Mesenchymal stem cell (in vitro differentiated cells and primary cell): ENCODE measurements at regions not wholly inside any gene's neighbourhood (a gene's known extent, or its start where the extent isn't known, plus 50 kb on each side); places are given as distances from the start of the nearest gene placed in this dataset.
"Not testable (repeated sequence)": the region's sequence is repeated elsewhere in the genome, so short reads cannot be mapped to it uniquely, and the experiment has no call there.

Experiments used
- DNase-seq: peaks from one replicate; pipeline ENCODE4 v3.0.0-alpha.2; 2013
- H2AFZ ChIP-seq: one replicate; pipeline ENCODE4 v1.6.1; 2013; ENCODE audit warnings: low read depth, mild to moderate bottlenecking, control low read depth, inconsistent platforms, low read length, moderate library complexity
- H2AK5ac ChIP-seq: 2 replicates; pipeline ENCODE4 v1.6.1; 2013; ENCODE audit warnings: low read length, moderate library complexity, mild to moderate bottlenecking, inconsistent platforms; ENCODE audit not compliant: severe bottlenecking
- H2BK120ac ChIP-seq: one replicate; pipeline ENCODE4 v1.6.1; 2013; ENCODE audit warnings: low read depth, mild to moderate bottlenecking, inconsistent platforms, low read length, moderate library complexity
- H2BK12ac ChIP-seq, 2 experiments: one replicate each; pipeline ENCODE4 v1.6.1; 2013; ENCODE audit warnings: inconsistent platforms in 2 of 2, low read length in 2 of 2, mild to moderate bottlenecking in 2 of 2, moderate library complexity in 2 of 2, control low read depth in 1 of 2
- H2BK15ac ChIP-seq: one replicate; pipeline ENCODE4 v1.6.1; 2013; ENCODE audit warnings: mild to moderate bottlenecking, low read depth, inconsistent platforms; ENCODE audit not compliant: poor library complexity, severe bottlenecking
- H2BK5ac ChIP-seq: 2 replicates; pipeline ENCODE4 v1.6.1; 2013; ENCODE audit warnings: low read depth, mild to moderate bottlenecking, low read length, control low read depth, inconsistent platforms; ENCODE audit not compliant: poor library complexity, severe bottlenecking
- H3K14ac ChIP-seq, 2 experiments: one replicate each; pipeline ENCODE4 v1.6.1; 2013; ENCODE audit warnings: inconsistent platforms in 2 of 2, low read length in 2 of 2, control low read depth in 1 of 2, mild to moderate bottlenecking in 1 of 2, moderate library complexity in 1 of 2
- H3K18ac ChIP-seq, 2 experiments: one replicate each; pipeline ENCODE4 v1.6.1; 2013; ENCODE audit warnings: inconsistent platforms in 2 of 2, low read length in 2 of 2, control low read depth in 1 of 2, low read depth in 1 of 2, mild to moderate bottlenecking in 1 of 2
- H3K23ac ChIP-seq, 2 experiments: one replicate each; pipeline ENCODE4 v1.6.1; 2013; ENCODE audit warnings: inconsistent platforms in 2 of 2, low read length in 2 of 2, mild to moderate bottlenecking in 2 of 2, moderate library complexity in 2 of 2, control low read depth in 1 of 2
- H3K27ac ChIP-seq: 2 replicates; pipeline ENCODE4 v1.5.1; 2013; ENCODE audit warnings: mild to moderate bottlenecking, moderate library complexity, low read length, control low read depth, inconsistent platforms; ENCODE audit not compliant: poor library complexity, severe bottlenecking
- H3K27me3 ChIP-seq, 2 experiments: 2 replicates each; pipeline versions ENCODE4 v1.6.1 to v1.7.0; 2013; ENCODE audit warnings: low read length in 2 of 2, mild to moderate bottlenecking in 2 of 2, moderate library complexity in 2 of 2, control low read depth in 1 of 2, inconsistent platforms in 1 of 2; ENCODE audit not compliant: control insufficient read depth in 1 of 2, insufficient read depth in 1 of 2
- H3K36me3 ChIP-seq, 2 experiments: 2 replicates each; pipeline versions ENCODE4 v1.6.1 to v1.7.0; 2013; ENCODE audit warnings: low read length in 2 of 2, control low read depth in 1 of 2, inconsistent platforms in 1 of 2, low read depth in 1 of 2, mild to moderate bottlenecking in 1 of 2; ENCODE audit not compliant: insufficient read depth in 2 of 2, control insufficient read depth in 1 of 2
- H3K4ac ChIP-seq, 2 experiments: one replicate each; pipeline ENCODE4 v1.6.1; 2013; ENCODE audit warnings: inconsistent platforms in 2 of 2, low read length in 2 of 2, mild to moderate bottlenecking in 2 of 2, moderate library complexity in 2 of 2, control low read depth in 1 of 2, low read depth in 1 of 2
- H3K4me1 ChIP-seq: 2 replicates; pipeline ENCODE4 v1.6.1; 2013; ENCODE audit warnings: low read depth, low read length, control low read depth; ENCODE audit not compliant: control insufficient read depth, insufficient read depth
- H3K4me2 ChIP-seq: 2 replicates; pipeline ENCODE4 v1.6.1; 2013; ENCODE audit warnings: low read length, mild to moderate bottlenecking, inconsistent platforms; ENCODE audit not compliant: poor library complexity, severe bottlenecking
- H3K4me3 ChIP-seq, 2 experiments: 2 replicates each; pipeline versions ENCODE4 v1.5.1 to v1.7.0; 2013; ENCODE audit warnings: low read length in 2 of 2, mild to moderate bottlenecking in 2 of 2, control low read depth in 1 of 2, low read depth in 1 of 2; ENCODE audit not compliant: insufficient read depth in 1 of 2
- H3K79me1 ChIP-seq: replicated peaks from 2 replicates; pipeline ENCODE4 v1.6.1; 2013; ENCODE audit warnings: mild to moderate bottlenecking, control low read depth, low read length, inconsistent platforms; ENCODE audit not compliant: poor library complexity, severe bottlenecking
- H3K9ac ChIP-seq: 2 replicates; pipeline ENCODE4 v1.7.0; 2013; ENCODE audit warnings: mild to moderate bottlenecking, low read length, moderate library complexity
- H3K9me3 ChIP-seq: 2 replicates; pipeline ENCODE4 v1.7.0; 2013; ENCODE audit warnings: mild to moderate bottlenecking, low read length; ENCODE audit not compliant: control insufficient read depth
- H4K8ac ChIP-seq: one replicate; pipeline ENCODE4 v1.6.1; 2013; ENCODE audit warnings: inconsistent platforms, mild to moderate bottlenecking, low read length, moderate library complexity
- H4K91ac ChIP-seq: one replicate; pipeline ENCODE4 v1.6.1; 2013; ENCODE audit warnings: mild to moderate bottlenecking, low read length, inconsistent platforms
- WGBS: methylation state at CpG from one replicate; pipeline ENCODE4 v1.1.7; 2013; ENCODE audit warnings: mixed read lengths; 5-methylcytosine and 5-hydroxymethylcytosine counted together

DNA sequence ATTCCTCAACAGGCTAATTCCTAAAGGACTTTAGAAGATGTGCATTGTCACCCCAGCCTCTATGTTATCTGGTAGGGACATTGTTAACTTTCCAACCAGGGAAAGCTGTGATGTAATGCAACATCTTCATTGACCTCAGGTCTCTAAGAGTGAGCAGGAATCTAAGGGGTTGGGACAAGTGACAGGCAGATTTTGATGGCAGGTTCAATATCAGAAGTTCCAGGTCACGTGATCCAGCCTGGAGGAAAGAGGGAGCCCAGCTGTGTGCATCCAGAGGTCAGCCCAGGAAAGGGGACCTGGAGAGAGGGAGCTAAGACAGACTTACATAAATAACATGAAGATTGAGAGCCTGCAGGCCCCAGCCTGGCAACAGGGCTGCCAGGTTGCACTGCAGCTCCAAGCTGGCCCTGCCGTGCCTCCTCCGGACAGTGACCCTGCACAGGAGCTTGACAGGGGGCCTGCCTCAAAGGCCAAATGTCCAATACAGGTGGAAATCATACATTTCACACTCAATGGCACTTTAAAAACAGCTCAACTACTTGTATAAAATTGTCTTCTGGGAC lies 262.2 kb upstream of the MGAT5 start:
- H2BK12ac ChIP-seq: no peak overlapping the region
- H3K9me3 ChIP-seq: no peaks in the 10 kb centered on the region
- no peak overlapping the region for H2BK5ac ChIP-seq
- no peak overlapping the region for H3K14ac ChIP-seq
- no peak overlapping the region for H3K4me3 ChIP-seq
- H2BK120ac ChIP-seq: no peak overlapping the region
- H3K27ac ChIP-seq: no peak overlapping the region
- peaks cover 3% of the 10 kb centered on the region for H3K4me1 ChIP-seq
- H3K36me3 ChIP-seq: no peaks in the 10 kb centered on the region
- H4K8ac ChIP-seq: no peak overlapping the region
- no peak overlapping the region for H2BK15ac ChIP-seq
- H2AK5ac ChIP-seq: no peak overlapping the region
- no peak overlapping the region for H3K4me2 ChIP-seq
- DNase-seq: no peak
- no peak overlapping the region for H3K23ac ChIP-seq
- H3K27me3 ChIP-seq: peaks cover 0 to 8% of the 10 kb centered on the region in 2 experiments
- H4K91ac ChIP-seq: no peak overlapping the region
- no peak overlapping the region for H3K4ac ChIP-seq
- H2AFZ ChIP-seq: no peak overlapping the region
- no peak overlapping the region for H3K9ac ChIP-seq
- no peak overlapping the region for H3K18ac ChIP-seq
- H3K79me1 ChIP-seq: no peaks in the 10 kb centered on the region
- 76% methylated on average over 3 of the region's 3 CpGs for WGBS

DNA sequence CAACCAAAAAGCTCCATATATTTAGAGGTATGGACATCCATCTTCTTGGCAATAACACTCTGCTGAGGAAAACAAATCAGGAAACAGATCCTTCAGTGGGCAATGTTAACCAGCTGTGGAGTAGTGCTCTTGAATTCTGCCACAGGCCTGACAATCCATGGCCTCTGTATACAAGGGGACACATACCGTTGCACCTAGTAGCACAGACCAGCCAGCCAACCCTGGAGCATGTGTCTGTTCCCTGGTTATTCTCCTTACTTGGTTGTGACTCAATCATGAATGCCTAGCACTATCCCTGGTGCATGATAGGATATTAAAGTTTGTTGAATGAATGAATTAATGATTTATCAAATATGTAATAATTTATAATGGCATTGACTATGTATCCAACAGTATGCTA lies 261.4 kb upstream of the MGAT5 start:
- H2BK120ac ChIP-seq: no peak overlapping the region
- no peaks in the 10 kb centered on the region for H3K36me3 ChIP-seq
- H2AK5ac ChIP-seq: no peak overlapping the region
- H3K9ac ChIP-seq: no peak overlapping the region
- no peak overlapping the region for H3K18ac ChIP-seq
- H4K8ac ChIP-seq: no peak overlapping the region
- no peaks in the 10 kb centered on the region for H3K79me1 ChIP-seq
- H3K14ac ChIP-seq: no peak overlapping the region
- peaks cover 0 to 8% of the 10 kb centered on the region in 2 experiments for H3K27me3 ChIP-seq
- H2AFZ ChIP-seq: no peak overlapping the region
- no peak overlapping the region for H3K4ac ChIP-seq
- no peaks in the 10 kb centered on the region for H3K9me3 ChIP-seq
- H2BK12ac ChIP-seq: no peak overlapping the region
- no peak overlapping the region for H3K23ac ChIP-seq
- H4K91ac ChIP-seq: no peak overlapping the region
- 89% methylated on average over 1 of the region's 1 CpG for WGBS
- H3K4me2 ChIP-seq: no peak overlapping the region
- DNase-seq: no peak
- H3K4me1 ChIP-seq: peaks cover 3% of the 10 kb centered on the region
- no peak overlapping the region for H3K27ac ChIP-seq
- H3K4me3 ChIP-seq: no peak overlapping the region
- H2BK5ac ChIP-seq: no peak overlapping the region
- H2BK15ac ChIP-seq: no peak overlapping the region

DNA sequence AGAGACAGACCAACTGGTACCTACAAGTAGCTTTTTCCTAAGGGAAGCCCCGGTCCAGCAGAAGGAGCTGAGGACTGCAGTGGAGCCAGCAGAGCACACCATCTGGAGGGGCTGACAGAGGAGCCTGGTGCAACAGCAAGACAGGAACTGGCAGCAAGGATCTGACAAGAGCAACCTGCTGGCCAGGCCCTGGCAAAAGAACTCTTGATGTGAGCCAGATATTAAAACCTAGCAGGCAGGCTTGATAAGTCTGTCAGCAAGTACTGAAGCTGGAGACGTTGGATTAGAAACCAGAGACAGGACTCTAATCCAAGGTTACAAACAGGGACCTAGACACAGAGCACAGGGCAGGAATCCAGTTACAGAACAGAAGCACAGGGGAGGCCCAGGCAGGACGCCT lies 260.7 kb upstream of the MGAT5 start:
- Histone ChIP-seq H3K4me3 (no peak overlapping the region), H2AFZ (no peak overlapping the region), H3K79me1 (no peaks in the 10 kb centered on the region), H3K18ac (no peak overlapping the region), H3K23ac (no peak overlapping the region), H2BK12ac (no peak overlapping the region), H3K36me3 (no peaks in the 10 kb centered on the region), H3K27me3 (peaks cover 0 to 8% of the 10 kb centered on the region in 2 experiments), H3K4me1 (peaks cover 3% of the 10 kb centered on the region), H3K14ac (no peak overlapping the region), H4K8ac (no peak overlapping the region), H2AK5ac (no peak overlapping the region), H4K91ac (no peak overlapping the region), H2BK15ac (no peak overlapping the region), H2BK5ac (no peak overlapping the region), H3K27ac (no peak overlapping the region), H3K9me3 (no peaks in the 10 kb centered on the region), H2BK120ac (no peak overlapping the region), H3K9ac (no peak overlapping the region), H3K4me2 (no peak overlapping the region), H3K4ac (no peak overlapping the region)
- DNase-seq: no peak
- WGBS: 66% methylated on average over 3 of the region's 3 CpGs

DNA sequence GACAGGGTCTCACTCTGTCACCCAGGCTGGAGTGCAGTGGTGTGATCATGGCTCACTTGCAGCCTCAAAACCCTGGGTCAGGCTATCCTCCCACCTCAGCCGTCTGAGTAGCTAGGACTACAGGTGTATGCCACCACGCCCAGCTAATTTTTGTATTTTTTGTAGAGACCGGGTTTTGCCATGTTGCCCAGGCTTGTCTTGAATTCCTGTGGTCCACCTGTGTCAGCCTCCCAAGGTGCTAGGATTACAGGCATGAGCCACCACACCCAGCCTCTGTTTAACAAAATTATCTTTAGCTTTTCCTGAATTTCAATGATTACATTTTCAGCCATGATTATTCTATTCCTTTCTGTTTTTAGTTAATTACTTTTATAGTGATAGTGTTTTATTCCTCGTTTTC lies 255.1 kb upstream of the MGAT5 start:
- not testable (repeated sequence) for H3K79me1 ChIP-seq, DNase-seq, H2BK12ac ChIP-seq, H3K4me2 ChIP-seq, H2BK15ac ChIP-seq, H3K4me3 ChIP-seq, H2AFZ ChIP-seq, H3K18ac ChIP-seq, H3K27me3 ChIP-seq, H3K9ac ChIP-seq, H3K9me3 ChIP-seq, H3K27ac ChIP-seq, H3K36me3 ChIP-seq, H3K23ac ChIP-seq, H2AK5ac ChIP-seq, H2BK5ac ChIP-seq, H3K4ac ChIP-seq, H3K14ac ChIP-seq, H3K4me1 ChIP-seq, H2BK120ac ChIP-seq, H4K8ac ChIP-seq, H4K91ac ChIP-seq
- WGBS: 90% methylated on average over 3 of the region's 4 CpGs
